Activated CD8-positive, alpha-beta memory T cell treated with anti-CD3 and anti-CD28 coated beads, Interleukin-2, amount 50 U/mL, for 48 hours (primary cell): ENCODE measurements at regions not wholly inside any gene's neighbourhood (a gene's known extent, or its start where the extent isn't known, plus 50 kb on each side); places are given as distances from the start of the nearest gene placed in this dataset.

ENCODE experiments used
- DNase-seq: peaks from one replicate; pipeline ENCODE4 v3.0.0-alpha.2; 2020

- no peak for DNase-seq
These were observed 123.8 kb upstream of the TJP1 start for GRCh38 chr15:29945943-29946596.

GRCh38 chr15:29944925-29945324 is 122.7 kb upstream of the TJP1 start:
- DNase-seq: no peak

GRCh38 chr15:29942548-29942947 is 120.3 kb upstream of the TJP1 start:
- no peak for DNase-seq

- DNase-seq: no peak
These were observed 119.9 kb upstream of the TJP1 start for GRCh38 chr15:29942143-29942542.

GRCh38 chr15:29939404-29939803 is 117.1 kb upstream of the TJP1 start:
- DNase-seq: no peak

- no peak for DNase-seq
These were observed 116.4 kb upstream of the TJP1 start for GRCh38 chr15:29938361-29939335.

GRCh38 chr15:29937956-29938355 is 115.7 kb upstream of the TJP1 start:
- no peak for DNase-seq

- DNase-seq: no peak
These were observed 114.2 kb upstream of the TJP1 start for GRCh38 chr15:29936353-29937049.

GRCh38 chr15:29935296-29936004 is 113.2 kb upstream of the TJP1 start:
- DNase-seq: no peak

- no peak for DNase-seq
These were observed 112.0 kb upstream of the TJP1 start for GRCh38 chr15:29934251-29934650.

- DNase-seq: no peak
These were observed 111.0 kb upstream of the TJP1 start for GRCh38 chr15:29933042-29933803.

- no peak for DNase-seq
These were observed 103.8 kb upstream of the TJP1 start for GRCh38 chr15:29926083-29926388.

- peak; percentile 61 for DNase-seq
These were observed 103.2 kb upstream of the TJP1 start for GRCh38 chr15:29925227-29926082.

- no peak for DNase-seq
These were observed 102.5 kb upstream of the TJP1 start for GRCh38 chr15:29924750-29925149.

GRCh38 chr15:29922191-29922590 is 99.9 kb upstream of the TJP1 start:
- DNase-seq: no peak

- no peak for DNase-seq
These were observed 98.9 kb upstream of the TJP1 start for GRCh38 chr15:29921130-29921601.

- DNase-seq: no peak
These were observed 98.2 kb upstream of the TJP1 start for GRCh38 chr15:29920515-29920914.

- DNase-seq: no peak
These were observed 97.2 kb upstream of the TJP1 start for GRCh38 chr15:29919380-29919881.

GRCh38 chr15:29917600-29918597 is 95.6 kb upstream of the TJP1 start:
- DNase-seq: no peak

- no peak for DNase-seq
These were observed 92.3 kb upstream of the TJP1 start for GRCh38 chr15:29914511-29914926.
